PC-3 (cell line): ENCODE measurements at regions not wholly inside any gene's neighbourhood (a gene's known extent, or its start where the extent isn't known, plus 50 kb on each side); places are given as distances from the start of the nearest gene placed in this dataset.

Experiments
- ATAC-seq: fragments of 200-7000 bp; cut with Tn5 transposase; 2 replicates; pipeline ENCODE4 v1.9.1; 2020; ENCODE audit warnings: mild to moderate bottlenecking, moderate library complexity
- BruUV-seq: library from RNA; stranded (reverse); fragments of 400-500 nt; replicated peaks from 2 replicates; lab custom pipeline; 2021; lab: Mats Ljungman, UMichigan
- CTCF ChIA-PET: fragments of 300-600 bp; sonication (Branson Sonifier 250); formaldehyde crosslinking; loops from one replicate; lab custom pipeline; 2022; ENCODE audit warnings: antibody characterized with exemption; lab: Charles Lee
- POLR2A ChIA-PET: fragments of 300-600 bp; sonication (Branson Sonifier 250); formaldehyde crosslinking; loops from one replicate; lab custom pipeline; 2022; ENCODE audit warnings: antibody characterized with exemption; ENCODE audit not compliant: unreplicated experiment; lab: Charles Lee
- DNase-seq: peaks from one replicate; pipeline ENCODE4 v3.0.0-alpha.2; 2015
- H2AFZ ChIP-seq: fragments of 300-600 bp; sonication (generic); 2 replicates; pipeline ENCODE4 v1.6.0; 2016; ENCODE audit warnings: antibody characterized with exemption, low read length
- H3F3A ChIP-seq: fragments of 300-600 bp; sonication (generic); one replicate; pipeline ENCODE4 v1.6.0; 2017; ENCODE audit warnings: antibody characterized with exemption, low read length, control low read depth, mild to moderate bottlenecking; ENCODE audit not compliant: unreplicated experiment
- H3K27ac ChIP-seq: fragments of 300-600 bp; sonication (generic); 2 replicates; pipeline ENCODE4 v1.5.1; 2016; ENCODE audit warnings: mild to moderate bottlenecking, low read length
- H3K27me3 ChIP-seq: fragments of 300-600 bp; sonication (generic); 2 replicates; pipeline ENCODE4 v1.6.1; 2016; ENCODE audit warnings: low read length, mixed read lengths
- H3K36me3 ChIP-seq: fragments of 300-600 bp; sonication (generic); 2 replicates; pipeline ENCODE4 v1.6.1; 2016; ENCODE audit warnings: low read depth, mixed run types, low read length, mixed read lengths
- H3K4me1 ChIP-seq: fragments of 300-600 bp; sonication (generic); 2 replicates; pipeline ENCODE4 v1.5.1; 2016; ENCODE audit warnings: low read length; ENCODE audit not compliant: insufficient read depth
- H3K4me2 ChIP-seq: fragments of 300-600 bp; sonication (generic); 2 replicates; pipeline ENCODE4 v1.6.0; 2016; ENCODE audit warnings: low read length
- H3K4me3 ChIP-seq: fragments of 300-600 bp; sonication (generic); 2 replicates; pipeline ENCODE4 v1.5.1; 2016; ENCODE audit warnings: mild to moderate bottlenecking, low read length, mixed read lengths
- H3K79me2 ChIP-seq: fragments of 300-600 bp; sonication (generic); 2 replicates; pipeline ENCODE4 v1.6.1; 2017; ENCODE audit warnings: low read length, mixed read lengths
- H3K9ac ChIP-seq: fragments of 300-600 bp; sonication (generic); 2 replicates; pipeline ENCODE4 v1.6.0; 2016; ENCODE audit warnings: mild to moderate bottlenecking, low read length
- H3K9me2 ChIP-seq: fragments of 300-600 bp; sonication (generic); replicated peaks from 2 replicates; pipeline ENCODE4 v1.6.1; 2016; ENCODE audit warnings: mixed run types, low read length, mixed read lengths
- H3K9me3 ChIP-seq: fragments of 300-600 bp; sonication (generic); 2 replicates; pipeline ENCODE4 v1.6.1; 2016; ENCODE audit warnings: low read length, mixed read lengths
- H4K20me1 ChIP-seq: fragments of 300-600 bp; sonication (generic); 2 replicates; pipeline ENCODE4 v1.6.1; 2016; ENCODE audit warnings: low read length, mixed read lengths
- CTCF ChIP-seq: fragments of 300-600 bp; sonication (generic); conservative IDR thresholded peaks from 2 replicates; pipeline ENCODE4 v1.5.1; 2017; ENCODE audit warnings: antibody characterized with exemption, low read depth, mild to moderate bottlenecking, low read length
- EZH2 ChIP-seq: fragments of 300-600 bp; sonication (generic); IDR thresholded peaks from one replicate; pipeline ENCODE4 v1.6.1; 2017; ENCODE audit warnings: antibody characterized with exemption, mild to moderate bottlenecking, low read length; ENCODE audit not compliant: unreplicated experiment
- EZH2phosphoT487 ChIP-seq: fragments of 300-600 bp; sonication (generic); IDR thresholded peaks from 2 replicates; pipeline ENCODE4 v1.6.1; 2018; ENCODE audit warnings: mild to moderate bottlenecking, antibody characterized with exemption, low read length, borderline replicate concordance
- intact Hi-C: fragments of 100-400 bp; cut with micrococcal nuclease; formaldehyde crosslinking; loops from 2 replicates; pipeline ENCODE4 v1.9.0; 2023

DNA sequence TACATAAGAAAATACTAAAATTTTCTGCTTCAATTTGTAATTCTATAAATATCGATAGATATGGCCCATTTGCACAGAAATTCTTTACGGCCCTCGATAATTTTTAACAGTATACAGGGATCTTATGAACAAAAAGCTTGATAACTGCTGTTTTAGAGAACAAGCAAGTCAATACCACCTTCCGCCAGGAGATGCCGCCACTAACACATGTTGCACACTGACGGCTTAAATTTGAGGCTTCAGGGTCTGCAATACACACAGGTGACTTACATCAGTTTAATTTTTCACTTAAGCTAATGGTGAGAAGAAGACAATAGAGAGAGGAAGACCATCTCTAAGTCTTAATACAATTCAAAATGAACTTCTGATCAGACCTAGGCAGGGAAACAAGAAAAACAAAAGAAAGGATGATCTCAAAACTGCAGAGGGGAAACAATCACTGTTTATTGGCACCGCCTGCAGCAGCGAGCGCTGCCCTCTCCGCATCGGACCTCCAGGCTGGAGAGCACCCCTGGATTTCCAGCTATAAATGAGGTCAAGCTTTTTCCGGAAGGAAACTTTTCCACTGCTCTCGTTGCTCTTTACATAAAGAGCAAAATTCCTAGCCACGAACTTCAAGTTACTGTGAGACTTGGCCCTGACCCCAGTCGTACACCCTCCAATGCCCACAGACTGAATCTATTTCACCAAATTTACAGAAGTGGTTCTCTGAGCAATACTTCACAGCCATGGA, 53.9 kb downstream of the OTOR start:
- DNase-seq (peak; percentile 85), ATAC-seq (peak; percentile 66)
- H3K9ac ChIP-seq: no peak overlapping the region
- H3K27me3 ChIP-seq: peaks cover 80% of the 10 kb centered on the region
- H3K9me3 ChIP-seq: no peaks in the 10 kb centered on the region
- TF ChIP-seq EZH2 (peak; percentile 63), CTCF (peak; percentile 93), EZH2phosphoT487 (no peak)
- no peaks in the 10 kb centered on the region for H3K79me2 ChIP-seq
- BruUV-seq: no TSS peak
- H3K9me2 ChIP-seq: no peaks in the 10 kb centered on the region
- no peaks in the 10 kb centered on the region for H3K36me3 ChIP-seq
- H3F3A ChIP-seq: no peaks in the 10 kb centered on the region
- no peak overlapping the region for H2AFZ ChIP-seq
- 0 out of 2 replicates have a peak overlapping the region, but pooled peaks have one; percentile 4 for H3K4me2 ChIP-seq
- no peak overlapping the region for H3K27ac ChIP-seq
- ChIA-PET CTCF (interaction anchor here (0.5 to 1.7 kb wide), 4 partner anchors 15 to 630 kb away, joined by 3 to 8 read pairs (median 4); no protein-coding TSS in a partner anchor), POLR2A (no interaction called here)
- intact Hi-C loops: loop anchor here (1.0 to 10.0 kb wide), 3 partner anchors 19 to 629 kb away; no protein-coding TSS in a partner anchor
- H3K4me3 ChIP-seq: no peak overlapping the region
- no peaks in the 10 kb centered on the region for H4K20me1 ChIP-seq
- no peaks in the 10 kb centered on the region for H3K4me1 ChIP-seq

GRCh38 chr20:16802652-16802935, 54.4 kb downstream of the OTOR start:
- no peaks in the 10 kb centered on the region for H3K4me1 ChIP-seq
- ATAC-seq (no peak), DNase-seq (no peak)
- H3K9me3 ChIP-seq: no peaks in the 10 kb centered on the region
- no peaks in the 10 kb centered on the region for H3K36me3 ChIP-seq
- BruUV-seq: no TSS peak
- intact Hi-C loops: loop anchor here (1.0 to 10.0 kb wide), 3 partner anchors 19 to 629 kb away; no protein-coding TSS in a partner anchor
- no peak overlapping the region for H3K4me2 ChIP-seq
- H3K9ac ChIP-seq: no peak overlapping the region
- no peaks in the 10 kb centered on the region for H4K20me1 ChIP-seq
- H3K4me3 ChIP-seq: no peak overlapping the region
- no peaks in the 10 kb centered on the region for H3K9me2 ChIP-seq
- TF ChIP-seq CTCF: no peak
- no peak for TF ChIP-seq EZH2
- no peak for TF ChIP-seq EZH2phosphoT487
- POLR2A ChIA-PET: no interaction called here
- no peak overlapping the region for H3K27ac ChIP-seq
- H3K27me3 ChIP-seq: peaks cover 80% of the 10 kb centered on the region
- H3F3A ChIP-seq: no peaks in the 10 kb centered on the region
- CTCF ChIA-PET: interaction anchor here (0.5 to 1.7 kb wide), 2 partner anchors 19 to 252 kb away, joined by 6 to 8 read pairs; no protein-coding TSS in a partner anchor
- H2AFZ ChIP-seq: no peak overlapping the region
- H3K79me2 ChIP-seq: no peaks in the 10 kb centered on the region
